Activated CD4-positive, alpha-beta T cell treated with anti-CD3 and anti-CD28 coated beads, Interleukin-2, amount 50 U/mL, for 24 hours (primary cell): ENCODE measurements at regions not wholly inside any gene's neighbourhood (a gene's known extent, or its start where the extent isn't known, plus 50 kb on each side); places are given as distances from the start of the nearest gene placed in this dataset.

Source experiments
- DNase-seq, 2 donors: peaks; one replicate each; pipeline ENCODE4 v3.0.0-alpha.2; 2020; ENCODE audit warnings: low read depth in 1 of 2, low spot score in 1 of 2

- no peak for DNase-seq
These were observed 103.4 kb downstream of the QRFPR start for GRCh38 chr4:121277194-121278105.

GRCh38 chr4:121273191-121273590 is 107.6 kb downstream of the QRFPR start:
- DNase-seq: no peak

- DNase-seq: no peak
These were observed 108.3 kb downstream of the QRFPR start for GRCh38 chr4:121272526-121272925.

- no peak for DNase-seq
These were observed 106.3 kb upstream of the TNIP3 start for GRCh38 chr4:121270389-121270788.

- DNase-seq: no peak
These were observed 104.9 kb upstream of the TNIP3 start for GRCh38 chr4:121269001-121269400.

- DNase-seq: no peak
These were observed 102.9 kb upstream of the TNIP3 start for GRCh38 chr4:121266982-121267381.

- DNase-seq: no peak
These were observed 92.9 kb upstream of the TNIP3 start for GRCh38 chr4:121256887-121257466.

GRCh38 chr4:121255986-121256750 is 92.0 kb upstream of the TNIP3 start:
- peak in 1 of 2 donors; percentile 65 for DNase-seq

GRCh38 chr4:121253961-121254360 is 89.8 kb upstream of the TNIP3 start:
- no peak for DNase-seq

GRCh38 chr4:121252224-121252806 is 88.2 kb upstream of the TNIP3 start:
- peak in 1 of 2 donors; percentile 25 for DNase-seq

- DNase-seq: no peak
These were observed 84.6 kb upstream of the TNIP3 start for GRCh38 chr4:121248747-121249146.

GRCh38 chr4:121246698-121247097 is 82.6 kb upstream of the TNIP3 start:
- no peak for DNase-seq

- DNase-seq: peak in 1 of 2 donors; percentile 17
These were observed 79.4 kb upstream of the TNIP3 start for GRCh38 chr4:121243485-121243884.

- DNase-seq: no peak
These were observed 78.1 kb upstream of the TNIP3 start for GRCh38 chr4:121242188-121242750.

- no peak for DNase-seq
These were observed 75.8 kb upstream of the TNIP3 start for GRCh38 chr4:121239951-121240350.

- no peak for DNase-seq
These were observed 74.3 kb upstream of the TNIP3 start for GRCh38 chr4:121238461-121238860.

GRCh38 chr4:121237069-121237399 is 72.9 kb upstream of the TNIP3 start:
- DNase-seq: no peak

GRCh38 chr4:121236353-121237068 is 72.4 kb upstream of the TNIP3 start:
- DNase-seq: no peak

- no peak for DNase-seq
These were observed 69.9 kb upstream of the TNIP3 start for GRCh38 chr4:121233982-121234381.

GRCh38 chr4:121229993-121230392 is 65.9 kb upstream of the TNIP3 start:
- DNase-seq: no peak

- no peak for DNase-seq
These were observed 64.7 kb upstream of the TNIP3 start for GRCh38 chr4:121228848-121229247.
